ENCODE measurements at regions not wholly inside any gene's neighbourhood (a gene's known extent, or its start where the extent isn't known, plus 50 kb on each side); places are given as distances from the start of the nearest gene placed in this dataset.

- DNase-seq = peak; percentile 5
- in situ Hi-C loops (cut with MboI; ENCODE audit: low pct_unique_long_range_greater_than_20kb, low sequenced_read_pairs) = no loop called here
These were observed 84.6 kb upstream of the LRRC55 start for GRCh38 chr11:57097149-57097548.

GRCh38 chr11:57098191-57098590, 83.6 kb upstream of the LRRC55 start:
- in situ Hi-C loops (cut with MboI; ENCODE audit: low pct_unique_long_range_greater_than_20kb, low sequenced_read_pairs) = no loop called here
- no peak for DNase-seq

DNA sequence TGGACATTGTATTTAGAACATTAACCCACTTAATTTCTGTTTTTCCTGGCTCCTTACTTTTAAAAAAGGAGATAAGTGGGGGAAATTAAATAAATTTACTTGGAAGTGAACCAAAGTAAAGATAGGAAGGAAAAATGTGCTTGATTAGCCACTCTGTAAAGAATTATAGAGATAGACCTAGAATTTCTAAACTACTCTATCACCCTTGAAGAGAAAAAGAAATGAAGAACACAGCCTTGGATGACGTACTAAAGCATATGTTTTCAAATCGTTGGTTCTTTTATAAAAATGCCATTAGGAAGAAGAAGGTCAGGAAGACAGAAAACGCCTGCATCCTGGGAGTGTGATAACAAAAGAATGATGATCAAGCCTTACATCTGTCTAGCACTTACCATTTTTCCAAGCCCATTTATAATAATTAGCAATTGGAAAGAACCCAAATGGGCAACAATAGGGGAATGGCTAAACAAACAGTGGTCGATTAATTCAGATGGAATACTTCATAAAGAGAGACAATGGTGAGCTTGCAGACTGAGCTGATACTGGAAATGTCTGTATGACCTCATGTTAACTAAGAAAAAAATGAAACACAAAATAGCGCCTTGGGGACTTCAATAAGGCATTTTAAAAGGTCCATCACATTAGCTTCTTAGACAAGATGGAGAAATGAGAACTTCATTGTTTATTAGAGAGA, 81.0 kb upstream of the LRRC55 start:
- in situ Hi-C loops (cut with MboI; ENCODE audit: low pct_unique_long_range_greater_than_20kb, low sequenced_read_pairs) = no loop called here
- no peak for DNase-seq

DNA sequence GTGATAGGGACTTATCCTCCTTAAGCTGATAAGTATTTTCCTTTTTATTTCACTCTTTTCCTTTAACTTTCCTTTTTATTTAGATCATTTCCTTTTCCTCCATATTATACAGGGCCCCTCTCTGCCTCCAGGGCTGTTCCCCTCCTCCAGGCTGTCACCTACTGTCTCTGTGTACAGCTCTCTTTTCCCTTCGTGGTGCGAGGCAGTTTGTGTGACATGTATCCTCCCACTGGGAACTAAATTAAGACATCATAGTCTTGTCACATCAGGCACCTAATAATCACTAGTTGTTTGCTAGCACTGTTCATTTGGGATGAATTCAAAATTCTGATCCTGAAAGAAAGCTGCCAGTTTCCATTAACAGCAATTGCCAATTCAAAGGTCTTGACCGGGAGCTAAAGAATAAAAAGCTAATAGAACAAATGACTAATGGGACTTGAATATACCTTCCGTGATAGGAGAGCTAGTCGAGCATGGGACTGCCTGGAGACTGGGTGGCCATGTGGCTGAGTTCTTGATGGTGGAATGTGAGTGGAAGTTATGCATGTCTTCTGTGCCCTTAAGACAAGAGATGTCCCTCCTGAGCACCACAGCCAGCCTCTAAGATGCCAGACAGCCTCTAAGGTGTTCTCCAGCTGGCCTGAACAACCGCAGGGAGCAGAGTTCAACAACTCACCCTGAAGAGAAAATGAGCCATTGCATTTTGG, 77.7 kb upstream of the LRRC55 start:
- in situ Hi-C loops (cut with MboI; ENCODE audit: low pct_unique_long_range_greater_than_20kb, low sequenced_read_pairs) = no loop called here
- no peak for DNase-seq

- in situ Hi-C loops (cut with MboI; ENCODE audit: low pct_unique_long_range_greater_than_20kb, low sequenced_read_pairs) = no loop called here
These were observed 72.4 kb upstream of the LRRC55 start for GRCh38 chr11:57109331-57109730.

DNA sequence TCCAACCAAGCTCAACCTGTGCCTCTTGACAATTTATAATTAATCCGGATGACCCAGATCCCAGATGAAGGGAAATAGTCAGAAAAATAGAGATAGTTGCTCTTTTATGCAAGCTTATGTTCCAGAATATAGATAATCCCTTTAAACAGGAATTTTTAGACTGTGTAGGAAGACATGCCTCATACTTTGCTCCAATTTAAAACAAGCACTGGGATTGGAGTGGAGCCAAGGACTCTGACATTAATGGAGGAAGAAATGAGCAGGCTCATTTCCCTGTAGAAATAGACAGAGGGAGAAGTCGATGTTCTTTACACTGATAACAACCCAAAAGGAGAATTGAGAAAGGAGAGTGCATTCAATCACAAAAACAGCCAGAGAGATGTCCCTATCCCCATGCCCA, 70.1 kb upstream of the LRRC55 start:
- no peak for DNase-seq
- in situ Hi-C loops (cut with MboI; ENCODE audit: low pct_unique_long_range_greater_than_20kb, low sequenced_read_pairs) = no loop called here

More at GRCh38 chr11:57109331-57109730, 72.4 kb upstream of the LRRC55 start:
- no peak for DNase-seq

DNA sequence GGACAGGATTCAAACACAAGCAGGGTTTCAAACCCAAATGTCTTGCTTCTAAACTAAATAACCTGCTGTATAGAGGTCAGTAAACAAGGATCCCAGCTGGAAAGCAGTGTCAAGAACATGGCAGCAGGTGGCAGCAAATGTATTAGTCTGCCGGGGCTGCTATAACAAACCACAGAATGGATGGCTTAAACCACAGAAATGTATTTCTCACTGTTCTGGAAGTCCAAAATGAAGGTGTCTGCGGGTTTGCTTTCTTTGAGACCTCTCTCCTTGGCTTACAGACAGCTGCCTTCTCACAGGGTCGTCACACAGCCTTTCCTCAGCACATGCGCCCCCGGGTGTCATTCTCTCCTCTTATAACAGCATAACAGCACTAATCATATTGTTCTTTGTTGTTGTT, 65.1 kb upstream of the LRRC55 start:
- in situ Hi-C loops (cut with MboI; ENCODE audit: low pct_unique_long_range_greater_than_20kb, low sequenced_read_pairs) = no loop called here
- peak; percentile 63 for DNase-seq

GRCh38 chr11:57120192-57120965, 61.4 kb upstream of the LRRC55 start:
- in situ Hi-C loops (cut with MboI; ENCODE audit: low pct_unique_long_range_greater_than_20kb, low sequenced_read_pairs) = no loop called here
- DNase-seq = no peak

DNA sequence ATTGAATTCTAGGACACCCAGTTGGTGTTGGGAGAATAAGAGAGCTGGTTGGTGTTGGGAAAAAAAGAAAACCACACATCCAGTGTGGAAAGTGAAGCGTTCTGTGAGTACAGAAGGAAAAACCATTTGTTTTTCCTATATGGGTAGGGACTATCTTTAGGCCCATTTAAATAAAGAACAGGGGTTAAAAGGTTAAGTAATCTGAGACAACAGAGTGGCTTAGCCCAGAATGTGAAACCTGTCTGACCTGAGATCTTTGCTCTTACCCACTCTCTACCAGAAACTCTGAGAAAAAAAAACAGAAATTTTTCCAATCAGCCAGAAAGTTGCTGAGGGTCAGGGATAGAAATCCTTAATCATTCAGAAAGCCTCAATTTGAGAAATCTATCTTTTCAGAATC, 59.8 kb upstream of the LRRC55 start:
- in situ Hi-C loops (cut with MboI; ENCODE audit: low pct_unique_long_range_greater_than_20kb, low sequenced_read_pairs) = no loop called here
- no peak for DNase-seq

DNA sequence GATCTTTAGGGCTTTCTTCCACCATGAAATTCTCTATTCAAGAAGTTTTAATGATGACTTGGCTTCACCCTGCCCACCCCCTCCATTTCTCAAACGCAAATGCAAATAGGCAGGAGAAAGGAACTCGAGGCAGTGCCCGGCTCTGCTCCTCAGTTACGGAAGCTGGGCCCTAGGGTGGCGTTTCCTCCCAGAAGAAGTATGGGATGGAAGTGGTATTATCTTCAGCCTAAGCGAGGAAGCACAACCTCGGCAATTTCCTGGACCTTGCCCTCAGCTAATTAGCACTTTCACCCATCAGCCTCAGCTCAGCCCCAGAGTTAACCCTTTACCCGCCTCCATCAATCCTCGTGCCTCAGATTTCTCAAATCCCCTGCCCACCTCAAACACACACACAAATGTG, 58.2 kb upstream of the LRRC55 start:
- in situ Hi-C loops (cut with MboI; ENCODE audit: low pct_unique_long_range_greater_than_20kb, low sequenced_read_pairs) = no loop called here
- no peak for DNase-seq

- no peak for DNase-seq
- in situ Hi-C loops (cut with MboI; ENCODE audit: low pct_unique_long_range_greater_than_20kb, low sequenced_read_pairs) = no loop called here
These were observed 57.2 kb upstream of the LRRC55 start for GRCh38 chr11:57124505-57124904.

DNA sequence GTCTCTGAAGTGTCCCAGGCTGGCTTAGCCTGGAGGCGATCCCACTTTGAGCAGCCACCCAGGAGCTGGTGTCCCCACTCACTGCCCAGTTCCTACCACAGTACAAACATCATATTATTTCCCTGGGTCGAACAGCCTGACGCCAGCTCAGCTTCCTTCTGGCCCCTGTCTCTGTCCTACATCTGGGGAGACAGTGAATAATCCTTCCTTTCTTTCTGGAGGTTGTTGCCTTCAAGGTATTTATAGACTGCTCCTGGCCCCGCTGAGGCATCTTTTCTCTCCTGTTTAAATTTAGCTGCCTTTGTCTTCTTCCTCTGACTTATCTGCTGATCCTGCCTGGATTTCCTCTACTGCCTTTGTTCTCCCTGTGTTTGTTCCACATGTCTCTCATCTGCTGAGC, 56.8 kb upstream of the LRRC55 start:
- in situ Hi-C loops (cut with MboI; ENCODE audit: low pct_unique_long_range_greater_than_20kb, low sequenced_read_pairs) = no loop called here
- no peak for DNase-seq

GRCh38 chr11:57126766-57127400, 54.9 kb upstream of the LRRC55 start:
- DNase-seq = no peak
- in situ Hi-C loops (cut with MboI; ENCODE audit: low pct_unique_long_range_greater_than_20kb, low sequenced_read_pairs) = no loop called here

- in situ Hi-C loops (cut with MboI; ENCODE audit: low pct_unique_long_range_greater_than_20kb, low sequenced_read_pairs) = loop anchor here (10.0 kb wide), 1 partner anchor 114 kb away; no protein-coding TSS in a partner anchor
- DNase-seq = peak; percentile 12
These were observed 50.5 kb upstream of the LRRC55 start for GRCh38 chr11:57131080-57131790.
